Ovary (tissue), 7 donors: ENCODE measurements at regions not wholly inside any gene's neighbourhood (a gene's known extent, or its start where the extent isn't known, plus 50 kb on each side); places are given as distances from the start of the nearest gene placed in this dataset.

Source experiments
- DNase-seq, 5 donors: peaks; one replicate each; pipeline ENCODE4 v3.0.0-alpha.2; 2019 to 2020
- H3K27ac ChIP-seq, 2 donors: fragments of 200-600 bp; one replicate each; pipeline versions ENCODE4 v1.5.1 to v1.8.0; 2019 to 2022
- H3K27me3 ChIP-seq: fragments of 200-600 bp; one replicate; pipeline ENCODE4 v1.8.0; 2022
- H3K36me3 ChIP-seq: fragments of 200-600 bp; sonication (generic); one replicate; pipeline ENCODE4 v1.5.1; 2019
- H3K4me1 ChIP-seq: one replicate; pipeline ENCODE4 v1.8.1; 2013; ENCODE audit warnings: mild to moderate bottlenecking, moderate library complexity; ENCODE audit not compliant: insufficient read depth
- H3K4me3 ChIP-seq: fragments of 200-600 bp; sonication (generic); one replicate; pipeline ENCODE4 v1.5.1; 2017
- H3K9me3 ChIP-seq, 2 donors: fragments of 200-600 bp in 1 of 2; sonication (generic) in 1 of 2; one replicate each; pipeline versions ENCODE4 v1.5.1 to v1.8.1; 2013 to 2019; ENCODE audit warnings: mild to moderate bottlenecking in 1 of 2, moderate library complexity in 1 of 2
- CTCF ChIP-seq, 3 donors: fragments of 450-650 bp in 2 of 3; fragments of 200-600 bp in 1 of 3; IDR thresholded peaks; one replicate each; pipeline versions ENCODE4 v1.5.1 to v1.8.0; 2016 to 2022; ENCODE audit warnings: antibody characterized with exemption in 3 of 3, mild to moderate bottlenecking in 1 of 3
- EP300 ChIP-seq: sonication (generic); formaldehyde crosslinking; IDR thresholded peaks from one replicate; pipeline ENCODE4 v1.6.1; 2017; ENCODE audit warnings: antibody characterized with exemption
- POLR2A ChIP-seq: fragments of 450-650 bp; IDR thresholded peaks from one replicate; pipeline ENCODE4 v1.6.1; 2017; ENCODE audit warnings: antibody characterized with exemption, mild to moderate bottlenecking, moderate library complexity
- WGBS, 3 donors: extraction: QIAGEN DNeasy Blood & Tissue Kit in 1 of 3; methylation state at CpG; one replicate each; pipeline versions ENCODE4 v1.1.5 to v1.1.7; 2013 to 2017; 5-methylcytosine and 5-hydroxymethylcytosine counted together
- intact Hi-C, 4 donors: fragments of 100-400 bp; cut with DNase I; formaldehyde crosslinking; loops; one replicate each; pipeline versions ENCODE4 v1.11.0 to v1.15.1; 2022 to 2023
- donor health status: DM: no; HTN: no; CAD: no; lungs with moderate emphysema.
- donor health status: DM: no; HTN: no; CAD: no.
- donor health status: Bipolar disorder and iron deficiency.
- donor health status: DM: no; HTN: no; CAD: no.
- donor health status: DM: yes; HTN: yes; CAD: no.

- intact Hi-C loops: no loop called here
- Histone ChIP-seq H3K27ac (no peak overlapping the region), H3K36me3 (no peaks in the 10 kb centered on the region), H3K4me3 (no peak overlapping the region), H3K9me3 (no peaks in the 10 kb centered on the region), H3K4me1 (no peaks in the 10 kb centered on the region), H3K27me3 (no peaks in the 10 kb centered on the region)
- DNase-seq: no peak
- WGBS, 3 donors: 2 to 7% (median 3%) methylated on average over 3 of the region's 3 CpGs
- TF ChIP-seq POLR2A (no peak), EP300 (no peak), CTCF (IDR thresholded peaks at IDR 0.05) (no peak)
Observed at GRCh38 chr4:35247047-35247446, 997.3 kb downstream of the ARAP2 start.

GRCh38 chr4:35250331-35250730 is 994.0 kb downstream of the ARAP2 start:
- TF ChIP-seq POLR2A (no peak), CTCF (IDR thresholded peaks at IDR 0.05) (no peak), EP300 (no peak)
- Histone ChIP-seq H3K36me3 (no peaks in the 10 kb centered on the region), H3K4me3 (no peak overlapping the region), H3K27ac (no peak overlapping the region), H3K4me1 (no peaks in the 10 kb centered on the region), H3K27me3 (no peaks in the 10 kb centered on the region), H3K9me3 (no peaks in the 10 kb centered on the region)
- intact Hi-C loops: no loop called here
- no peak for DNase-seq

GRCh38 chr4:35250761-35251160 is 993.6 kb downstream of the ARAP2 start:
- no peak for TF ChIP-seq EP300
- no peak for TF ChIP-seq CTCF (IDR thresholded peaks at IDR 0.05)
- TF ChIP-seq POLR2A: no peak
- Histone ChIP-seq H3K4me1 (no peaks in the 10 kb centered on the region), H3K27me3 (no peaks in the 10 kb centered on the region), H3K27ac (no peak overlapping the region), H3K36me3 (no peaks in the 10 kb centered on the region), H3K9me3 (no peaks in the 10 kb centered on the region), H3K4me3 (no peak overlapping the region)
- no peak for DNase-seq
- intact Hi-C loops: no loop called here
- 13 to 30% (median 18%) methylated on average over 1 of the region's 1 CpG for WGBS, 3 donors

- Histone ChIP-seq H3K36me3 (no peaks in the 10 kb centered on the region), H3K27ac (no peak overlapping the region), H3K9me3 (no peaks in the 10 kb centered on the region), H3K4me1 (no peaks in the 10 kb centered on the region), H3K27me3 (no peaks in the 10 kb centered on the region), H3K4me3 (no peak overlapping the region)
- intact Hi-C loops: no loop called here
- TF ChIP-seq CTCF (IDR thresholded peaks at IDR 0.05): no peak
- TF ChIP-seq POLR2A: no peak
- no peak for TF ChIP-seq EP300
- no peak for DNase-seq
- WGBS, 3 donors: 75 to 96% (median 92%) methylated on average over 1 of the region's 1 CpG
Observed at GRCh38 chr4:35252071-35252470, 992.2 kb downstream of the ARAP2 start.

GRCh38 chr4:35252866-35253265 is 991.4 kb downstream of the ARAP2 start:
- no peaks in the 10 kb centered on the region for H3K27me3 ChIP-seq
- TF ChIP-seq POLR2A: no peak
- TF ChIP-seq EP300: no peak
- no peak for TF ChIP-seq CTCF (IDR thresholded peaks at IDR 0.05)
- DNase-seq: no peak
- WGBS, 3 donors: 78 to 85% (median 81%) methylated on average over 3 of the region's 3 CpGs
- H3K27ac ChIP-seq: no peak overlapping the region
- H3K4me1 ChIP-seq: no peaks in the 10 kb centered on the region
- intact Hi-C loops: no loop called here
- H3K9me3 ChIP-seq: no peaks in the 10 kb centered on the region
- no peaks in the 10 kb centered on the region for H3K36me3 ChIP-seq
- no peak overlapping the region for H3K4me3 ChIP-seq
